ENCODE measurements at regions not wholly inside any gene's neighbourhood (a gene's known extent, or its start where the extent isn't known, plus 50 kb on each side); places are given as distances from the start of the nearest gene placed in this dataset.

DNA sequence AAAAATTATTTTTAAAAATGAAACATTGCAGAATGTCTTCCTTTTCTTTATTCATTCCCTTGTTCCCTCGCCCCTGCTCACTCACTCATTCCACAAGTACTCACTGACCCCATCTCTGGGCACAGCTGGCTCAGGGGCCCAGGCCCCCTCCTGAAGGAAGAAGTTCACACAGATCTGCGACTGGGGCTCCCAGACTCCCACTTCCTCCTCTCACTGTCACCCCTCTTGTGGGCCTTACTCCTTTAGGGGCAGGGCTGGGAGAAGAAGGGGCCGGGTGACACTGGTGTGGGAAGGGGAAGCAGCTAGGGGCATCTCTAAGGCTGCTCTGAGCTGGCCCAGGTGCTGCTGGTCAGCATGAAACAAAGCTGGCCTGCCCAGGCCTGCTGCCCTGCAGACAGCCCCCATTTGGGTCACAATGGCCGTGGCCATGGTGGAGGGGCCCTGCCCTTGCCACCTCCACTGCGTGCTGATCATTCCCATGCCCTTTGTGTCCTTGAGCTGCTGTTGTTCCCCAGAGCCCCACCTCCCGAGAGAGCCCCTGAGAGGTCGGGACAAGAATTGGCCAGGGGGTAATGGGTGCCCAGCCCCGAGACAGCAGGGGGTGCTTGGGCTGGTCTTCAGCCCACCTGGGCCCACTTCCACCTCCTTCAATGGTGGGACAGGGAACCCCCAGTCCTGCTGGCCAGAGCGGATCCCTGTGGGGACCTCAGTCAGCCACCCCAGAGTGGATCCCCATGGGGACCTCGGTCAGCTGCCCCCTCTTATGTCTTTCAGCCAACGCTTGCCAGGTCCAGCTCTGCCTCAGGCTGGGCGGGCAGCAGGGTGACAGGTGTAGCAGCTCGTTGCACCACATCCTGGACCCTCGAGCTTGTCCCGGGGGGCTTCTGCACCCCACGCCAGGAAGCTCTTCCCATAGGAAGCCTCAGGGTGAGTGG lies 212.4 kb upstream of the C14orf180 start:
- Histone ChIP-seq H3K4me3 (no peak overlapping the region), H3K4me1 (peaks cover 11 to 18% (median 13%) of the 10 kb centered on the region in 4 donors), H3K36me3 (no peaks in the 10 kb centered on the region), H3K9me3 (no peaks in the 10 kb centered on the region), H3K27me3 (peaks cover 0 to 31% (median 5%) of the 10 kb centered on the region in 3 donors), H3K27ac (no peak overlapping the region)
- DNase-seq = no peak
- WGBS, 5 donors = 75 to 88% (median 83%) methylated on average over 12 to 16 of the region's 16 CpGs
- intact Hi-C loops (cut with DNase I; ENCODE audit: low total_unique reads) = no loop called here
- TF ChIP-seq, protein P1, sequence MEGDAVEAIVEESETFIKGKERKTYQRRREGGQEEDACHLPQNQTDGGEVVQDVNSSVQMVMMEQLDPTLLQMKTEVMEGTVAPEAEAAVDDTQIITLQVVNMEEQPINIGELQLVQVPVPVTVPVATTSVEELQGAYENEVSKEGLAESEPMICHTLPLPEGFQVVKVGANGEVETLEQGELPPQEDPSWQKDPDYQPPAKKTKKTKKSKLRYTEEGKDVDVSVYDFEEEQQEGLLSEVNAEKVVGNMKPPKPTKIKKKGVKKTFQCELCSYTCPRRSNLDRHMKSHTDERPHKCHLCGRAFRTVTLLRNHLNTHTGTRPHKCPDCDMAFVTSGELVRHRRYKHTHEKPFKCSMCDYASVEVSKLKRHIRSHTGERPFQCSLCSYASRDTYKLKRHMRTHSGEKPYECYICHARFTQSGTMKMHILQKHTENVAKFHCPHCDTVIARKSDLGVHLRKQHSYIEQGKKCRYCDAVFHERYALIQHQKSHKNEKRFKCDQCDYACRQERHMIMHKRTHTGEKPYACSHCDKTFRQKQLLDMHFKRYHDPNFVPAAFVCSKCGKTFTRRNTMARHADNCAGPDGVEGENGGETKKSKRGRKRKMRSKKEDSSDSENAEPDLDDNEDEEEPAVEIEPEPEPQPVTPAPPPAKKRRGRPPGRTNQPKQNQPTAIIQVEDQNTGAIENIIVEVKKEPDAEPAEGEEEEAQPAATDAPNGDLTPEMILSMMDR (IDR thresholded peaks at IDR 0.05) = no peak
- TF ChIP-seq EP300 (IDR thresholded peaks at IDR 0.05) (no peak), POLR2A (IDR thresholded peaks at IDR 0.05) (no peak), POLR2AphosphoS5 (IDR thresholded peaks at IDR 0.05) (no peak)

DNA sequence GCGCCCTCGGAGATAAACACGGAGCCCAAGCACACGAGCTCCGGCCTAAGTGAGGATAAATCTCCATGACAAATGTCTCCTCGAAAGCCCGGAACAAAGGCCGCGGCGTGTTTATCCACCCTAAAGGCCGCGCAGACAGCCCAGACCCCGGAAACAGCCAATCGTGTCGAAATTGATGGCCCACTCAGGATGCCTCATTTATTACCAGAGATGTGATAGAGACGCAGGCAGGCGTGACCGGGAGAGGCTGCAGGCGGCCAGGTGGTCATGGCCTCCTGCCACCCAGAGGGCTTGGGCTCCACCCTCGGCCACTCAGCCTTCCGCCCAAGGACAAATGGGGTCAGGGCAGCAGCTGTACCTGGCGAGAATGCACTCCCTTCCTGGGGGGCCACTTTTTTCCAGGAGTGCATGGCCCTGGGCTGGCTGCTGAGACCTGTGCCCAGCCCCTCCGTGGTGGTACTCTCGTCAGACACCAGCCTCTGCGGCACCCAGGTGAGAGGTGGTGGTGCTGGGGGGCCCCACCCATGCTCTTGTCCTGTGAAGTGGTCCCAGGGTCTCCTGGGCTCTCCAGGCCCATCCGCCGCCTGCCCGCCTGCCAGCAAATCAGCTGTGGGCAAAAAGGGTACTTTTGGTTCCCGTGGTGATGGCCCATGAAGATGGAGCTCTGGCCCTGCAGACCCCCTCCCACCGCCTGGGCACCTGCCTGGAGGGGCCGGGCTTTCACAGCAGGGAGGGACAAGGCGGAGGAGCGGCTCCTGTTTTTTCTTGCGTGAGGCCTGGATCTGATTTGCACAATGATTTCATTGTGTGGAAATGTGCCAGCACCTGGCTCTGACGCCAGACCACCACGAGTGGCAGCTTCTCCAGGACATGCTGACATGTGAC lies 211.5 kb upstream of the C14orf180 start:
- no peak overlapping the region for H3K27ac ChIP-seq

DNA sequence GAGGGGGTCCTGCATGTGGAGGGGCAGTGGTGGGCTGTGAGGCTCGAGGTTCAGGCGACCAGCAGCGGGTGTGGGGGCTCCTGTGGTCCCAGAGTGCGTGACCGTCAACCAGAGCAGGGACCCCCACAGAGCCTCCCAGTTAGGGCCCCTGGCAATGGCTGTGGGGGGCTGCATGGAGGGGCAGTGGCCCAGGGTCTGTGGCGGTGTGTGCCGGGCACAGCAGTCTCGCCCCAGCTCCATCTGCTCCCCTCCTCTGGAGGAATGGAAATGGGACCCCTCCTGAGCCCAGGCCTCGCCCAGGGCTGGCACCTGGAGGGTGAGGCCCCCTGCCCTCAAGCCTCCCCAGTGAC lies 210.8 kb upstream of the C14orf180 start:
- H3K4me3 ChIP-seq = no peak overlapping the region
- DNase-seq = no peak
- WGBS, 5 donors = 69 to 91% (median 88%) methylated on average over 4 to 9 of the region's 9 CpGs
- no peak for TF ChIP-seq EP300 (IDR thresholded peaks at IDR 0.05)
- no peak for TF ChIP-seq POLR2A (IDR thresholded peaks at IDR 0.05)
- TF ChIP-seq, protein P1 (IDR thresholded peaks at IDR 0.05) = no peak
- TF ChIP-seq POLR2AphosphoS5 (IDR thresholded peaks at IDR 0.05) = no peak
- peaks cover 0 to 5% (median 1%) of the 10 kb centered on the region in 4 donors for H3K4me1 ChIP-seq
- intact Hi-C loops (cut with DNase I; ENCODE audit: low total_unique reads) = no loop called here
- no peaks in the 10 kb centered on the region for H3K36me3 ChIP-seq
- H3K9me3 ChIP-seq = no peaks in the 10 kb centered on the region
- H3K27me3 ChIP-seq = peaks cover 0 to 43% (median 9%) of the 10 kb centered on the region in 3 donors
- H3K27ac ChIP-seq = no peak overlapping the region

More for the DNA sequence above, 211.5 kb upstream of the C14orf180 start:
- Histone ChIP-seq H3K9me3 (no peaks in the 10 kb centered on the region), H3K36me3 (no peaks in the 10 kb centered on the region), H3K4me1 (peaks cover 3 to 9% (median 5%) of the 10 kb centered on the region in 4 donors), H3K4me3 (no peak overlapping the region), H3K27me3 (peaks cover 0 to 37% (median 5%) of the 10 kb centered on the region in 3 donors)
- intact Hi-C loops (cut with DNase I; ENCODE audit: low total_unique reads) = no loop called here
- DNase-seq = peak in 1 of 2 donors; percentile 74
- 71 to 76% (median 75%) methylated on average over 24 to 36 of the region's 36 CpGs for WGBS, 5 donors
- no peak for TF ChIP-seq POLR2A (IDR thresholded peaks at IDR 0.05)

DNA sequence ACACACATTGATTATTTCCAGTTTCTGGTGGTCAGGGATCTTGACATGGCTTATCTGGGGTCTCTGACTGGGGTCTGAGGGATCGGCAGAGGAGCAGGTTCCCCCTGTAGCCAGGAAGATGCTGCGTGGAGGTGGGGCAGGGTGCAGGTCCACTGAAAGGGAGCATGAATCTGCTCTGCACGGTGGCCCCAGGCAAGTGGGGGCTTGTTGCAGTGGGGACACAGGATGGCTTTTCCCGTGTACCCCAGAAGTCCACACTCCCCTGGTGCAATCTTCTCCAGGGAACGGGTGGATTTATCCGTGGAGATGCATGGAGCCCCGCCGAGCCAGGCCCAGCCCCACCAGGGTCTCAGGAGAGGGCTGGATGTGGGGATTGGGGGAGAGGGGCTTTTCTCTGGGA lies 210.4 kb upstream of the C14orf180 start:
- H3K36me3 ChIP-seq = no peaks in the 10 kb centered on the region
- no peak overlapping the region for H3K4me3 ChIP-seq
- WGBS, 5 donors = 66 to 89% (median 84%) methylated on average over 8 of the region's 8 CpGs
- DNase-seq = no peak
- intact Hi-C loops (cut with DNase I; ENCODE audit: low total_unique reads) = no loop called here
- H3K27ac ChIP-seq = no peak overlapping the region
- no peaks in the 10 kb centered on the region for H3K9me3 ChIP-seq
- peaks cover 0 to 48% (median 9%) of the 10 kb centered on the region in 3 donors for H3K27me3 ChIP-seq
- TF ChIP-seq POLR2AphosphoS5 (IDR thresholded peaks at IDR 0.05) = no peak
- TF ChIP-seq, protein P1 (IDR thresholded peaks at IDR 0.05) = no peak
- TF ChIP-seq POLR2A (IDR thresholded peaks at IDR 0.05) = no peak
- H3K4me1 ChIP-seq = peaks cover 0 to 4% (median 0%) of the 10 kb centered on the region in 4 donors
